GM12865 (cell line): ENCODE measurements at regions not wholly inside any gene's neighbourhood (a gene's known extent, or its start where the extent isn't known, plus 50 kb on each side); places are given as distances from the start of the nearest gene placed in this dataset.

Experiments used
- DNase-seq: peaks from one replicate; pipeline ENCODE4 v3.0.0; 2010; ENCODE audit warnings: low read depth
- H3K4me3 ChIP-seq: 2 replicates; pipeline ENCODE4 v1.5.1; 2011; ENCODE audit warnings: mild to moderate bottlenecking, low read depth, low read length, control low read depth
- CTCF ChIP-seq: IDR thresholded peaks from 2 replicates; pipeline ENCODE4 v1.5.1; 2011; ENCODE audit warnings: low read length, control low read depth, low read depth, inconsistent platforms; ENCODE audit not compliant: insufficient read depth; ENCODE audit errors: missing control alignments

GRCh38 chr11:91264481-91264880 is 960.1 kb upstream of the FAT3 start:
- no peak overlapping the region for H3K4me3 ChIP-seq
- no peak for TF ChIP-seq CTCF
- DNase-seq: no peak

GRCh38 chr11:91263496-91264365 is 960.9 kb upstream of the FAT3 start:
- no peak for DNase-seq
- H3K4me3 ChIP-seq: no peak overlapping the region
- TF ChIP-seq CTCF: no peak

- TF ChIP-seq CTCF: peak; percentile 19
- DNase-seq: no peak
- no peak overlapping the region for H3K4me3 ChIP-seq
These were observed 963.1 kb upstream of the FAT3 start for GRCh38 chr11:91261513-91261912.

GRCh38 chr11:91258876-91259275 is 965.7 kb upstream of the FAT3 start:
- no peak overlapping the region for H3K4me3 ChIP-seq
- TF ChIP-seq CTCF: no peak
- no peak for DNase-seq

GRCh38 chr11:91257667-91258066 is 967.0 kb upstream of the FAT3 start:
- DNase-seq: no peak
- no peak overlapping the region for H3K4me3 ChIP-seq
- no peak for TF ChIP-seq CTCF

GRCh38 chr11:91248199-91248807 is 976.3 kb upstream of the FAT3 start:
- peak; percentile 52 for DNase-seq
- H3K4me3 ChIP-seq: no peak overlapping the region
- TF ChIP-seq CTCF: peak; percentile 53
